Spleen (tissue), 7 donors: ENCODE measurements at regions not wholly inside any gene's neighbourhood (a gene's known extent, or its start where the extent isn't known, plus 50 kb on each side); places are given as distances from the start of the nearest gene placed in this dataset.

Experiments used
- POLR2A ChIP-seq, 3 donors: fragments of 450-650 bp; IDR thresholded peaks; one replicate each; pipeline ENCODE4 v1.5.1; 2017; ENCODE audit warnings: antibody characterized with exemption in 3 of 3, mild to moderate bottlenecking in 1 of 3
- POLR2AphosphoS5 ChIP-seq, 3 donors: sonication (generic); formaldehyde crosslinking; IDR thresholded peaks; one replicate each; pipeline ENCODE4 v1.5.1; 2017; ENCODE audit warnings: antibody characterized with exemption in 3 of 3
- TF ChIP-seq, protein P1 (sequence below), 11 experiments: fragments of 200-600 bp in 7 of 11; fragments of 450-650 bp in 4 of 11; sonication (generic) in 4 of 11; IDR thresholded peaks in 8 of 11; conservative IDR thresholded peaks in 3 of 11; 1 replicate in 7 of 11; 2 replicates in 4 of 11; pipeline versions ENCODE4 v1.4.0 to v1.8.0; 2016 to 2021; ENCODE audit warnings: antibody characterized with exemption in 11 of 11, inconsistent platforms in 4 of 11, mild to moderate bottlenecking in 1 of 11
- donor health status: DM: no; HTN: no; CAD: no; lungs with moderate emphysema.
- donor health status: DM: no; HTN: no; CAD: no.
- donor health status: DM: no; HTN: no; CAD: no.

DNA sequence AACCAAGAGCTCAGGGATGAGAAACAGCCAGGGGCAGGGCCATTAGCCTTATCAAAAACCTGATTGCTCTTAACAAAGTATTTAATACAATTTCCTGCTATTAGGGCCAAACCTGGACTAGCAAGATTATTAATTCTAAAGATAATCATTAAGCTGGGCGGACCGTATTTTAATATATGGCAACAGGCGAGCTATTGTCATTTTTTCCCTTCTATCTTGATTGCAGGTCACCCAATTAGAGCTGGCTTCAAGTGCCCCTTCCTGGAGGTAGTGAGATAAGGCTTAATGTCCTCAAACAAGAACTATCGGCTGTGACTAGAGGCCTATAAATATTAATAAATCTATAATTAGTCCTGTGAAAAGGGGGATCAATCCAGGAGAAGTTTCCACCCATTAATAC is 66.0 kb upstream of the BLCAP start:
- TF ChIP-seq, protein P1, sequence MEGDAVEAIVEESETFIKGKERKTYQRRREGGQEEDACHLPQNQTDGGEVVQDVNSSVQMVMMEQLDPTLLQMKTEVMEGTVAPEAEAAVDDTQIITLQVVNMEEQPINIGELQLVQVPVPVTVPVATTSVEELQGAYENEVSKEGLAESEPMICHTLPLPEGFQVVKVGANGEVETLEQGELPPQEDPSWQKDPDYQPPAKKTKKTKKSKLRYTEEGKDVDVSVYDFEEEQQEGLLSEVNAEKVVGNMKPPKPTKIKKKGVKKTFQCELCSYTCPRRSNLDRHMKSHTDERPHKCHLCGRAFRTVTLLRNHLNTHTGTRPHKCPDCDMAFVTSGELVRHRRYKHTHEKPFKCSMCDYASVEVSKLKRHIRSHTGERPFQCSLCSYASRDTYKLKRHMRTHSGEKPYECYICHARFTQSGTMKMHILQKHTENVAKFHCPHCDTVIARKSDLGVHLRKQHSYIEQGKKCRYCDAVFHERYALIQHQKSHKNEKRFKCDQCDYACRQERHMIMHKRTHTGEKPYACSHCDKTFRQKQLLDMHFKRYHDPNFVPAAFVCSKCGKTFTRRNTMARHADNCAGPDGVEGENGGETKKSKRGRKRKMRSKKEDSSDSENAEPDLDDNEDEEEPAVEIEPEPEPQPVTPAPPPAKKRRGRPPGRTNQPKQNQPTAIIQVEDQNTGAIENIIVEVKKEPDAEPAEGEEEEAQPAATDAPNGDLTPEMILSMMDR (IDR thresholded peaks at IDR 0.05 in 8 of 11, conservative IDR thresholded peaks at IDR 0.05 in 3 of 11), result no peak
- TF ChIP-seq POLR2AphosphoS5 (IDR thresholded peaks at IDR 0.05) (no peak), POLR2A (IDR thresholded peaks at IDR 0.05) (no peak)
